H1 (cell line): ENCODE measurements at regions not wholly inside any gene's neighbourhood (a gene's known extent, or its start where the extent isn't known, plus 50 kb on each side); places are given as distances from the start of the nearest gene placed in this dataset.

Experiments
- CTCF ChIA-PET: fragments of 300-600 bp; sonication (Branson Sonifier 250); formaldehyde crosslinking; loops from one replicate; lab custom pipeline; 2021; ENCODE audit not compliant: partially characterized antibody; lab: Charles Lee
- POLR2A ChIA-PET: fragments of 300-600 bp; sonication (Branson Sonifier 250); formaldehyde crosslinking; loops from one replicate; lab custom pipeline; 2021; ENCODE audit warnings: inconsistent platforms; ENCODE audit not compliant: partially characterized antibody; lab: Charles Lee
- DNase-seq, 2 experiments: peaks; one replicate each; pipeline versions ENCODE4 v3.0.0 to v3.0.0-alpha.2; 2010 to 2022; ENCODE audit warnings: low spot score in 2 of 2, low read depth in 1 of 2, mixed read lengths in 1 of 2
- FAIRE-seq: peaks from 2 replicates; lab custom pipeline; 2011; peaks lifted over from hg19 to GRCh38; lab: Jason Lieb, UNC
- H2AFZ ChIP-seq: 2 replicates; pipeline ENCODE4 v1.8.1; 2012; ENCODE audit warnings: low read length, inconsistent platforms
- H2AK5ac ChIP-seq: 2 replicates; pipeline ENCODE4 v1.6.1; 2013; ENCODE audit warnings: low read depth, low read length
- H2BK120ac ChIP-seq: replicated peaks from 2 replicates; pipeline ENCODE3; 2013; ENCODE audit warnings: low read depth, low read length, inconsistent platforms
- H2BK12ac ChIP-seq: 2 replicates; pipeline ENCODE4 v1.6.1; 2013; ENCODE audit warnings: low read depth, low read length
- H2BK15ac ChIP-seq: 2 replicates; pipeline ENCODE4 v1.6.1; 2013; ENCODE audit warnings: low read length
- H2BK20ac ChIP-seq: 2 replicates; pipeline ENCODE4 v1.6.1; 2013; ENCODE audit warnings: low read length
- H2BK5ac ChIP-seq: 2 replicates; pipeline ENCODE4 v1.6.1; 2013; ENCODE audit warnings: low read depth, low read length
- H3K14ac ChIP-seq: 2 replicates; pipeline ENCODE4 v1.6.1; 2013; ENCODE audit warnings: inconsistent platforms; ENCODE audit not compliant: insufficient read length
- H3K18ac ChIP-seq: 2 replicates; pipeline ENCODE4 v1.6.1; 2013; ENCODE audit warnings: low read length; ENCODE audit errors: extremely low read depth
- H3K23ac ChIP-seq: 2 replicates; pipeline ENCODE4 v1.6.1; 2013; ENCODE audit warnings: inconsistent platforms; ENCODE audit not compliant: insufficient read length
- H3K23me2 ChIP-seq: 2 replicates; pipeline ENCODE4 v1.6.1; 2013; ENCODE audit warnings: low read depth, low read length
- H3K27ac ChIP-seq: 2 replicates; pipeline ENCODE4 v1.6.1; 2011; ENCODE audit warnings: low read depth, low read length, inconsistent platforms
- H3K27me3 ChIP-seq, 4 experiments: replicated peaks in 1 of 4; 1 replicate in 1 of 4; 2 replicates in 3 of 4; pipeline versions ENCODE4 v1.6.1 to v1.8.1; 2011 to 2013; ENCODE audit warnings: low read length in 3 of 4, mild to moderate bottlenecking in 3 of 4, inconsistent platforms in 2 of 4, mixed read lengths in 2 of 4, moderate library complexity in 1 of 4; ENCODE audit not compliant: control insufficient read depth in 3 of 4, insufficient read depth in 3 of 4; ENCODE audit errors: extremely low read depth in 1 of 4
- H3K36me3 ChIP-seq, 4 experiments: 2 replicates each; pipeline versions ENCODE4 v1.6.1 to v1.8.1; 2011 to 2013; ENCODE audit warnings: mild to moderate bottlenecking in 4 of 4, low read length in 3 of 4, moderate library complexity in 2 of 4, control low read depth in 1 of 4, inconsistent platforms in 1 of 4; ENCODE audit not compliant: insufficient read depth in 4 of 4, control insufficient read depth in 2 of 4
- H3K4ac ChIP-seq: replicated peaks from 2 replicates; pipeline ENCODE3; 2013; ENCODE audit warnings: low read length, low read depth, mixed read lengths, inconsistent platforms; ENCODE audit not compliant: insufficient read length
- H3K4me1 ChIP-seq, 4 experiments: replicated peaks in 1 of 4; 1 replicate in 1 of 4; 2 replicates in 3 of 4; pipeline versions ENCODE4 v1.6.1 to v1.8.1; 2011 to 2013; ENCODE audit warnings: low read length in 3 of 4, inconsistent platforms in 2 of 4, mixed read lengths in 1 of 4; ENCODE audit not compliant: insufficient read depth in 4 of 4, control insufficient read depth in 3 of 4
- H3K4me2 ChIP-seq, 2 experiments: 2 replicates each; pipeline versions ENCODE4 v1.6.1 to v1.8.1; 2011 to 2013; ENCODE audit warnings: low read depth in 2 of 2, low read length in 2 of 2, control low read depth in 1 of 2, inconsistent platforms in 1 of 2, mild to moderate bottlenecking in 1 of 2; ENCODE audit not compliant: insufficient read depth in 1 of 2
- H3K4me3 ChIP-seq, 4 experiments: fragments of 200-600, 300-600 bp in 1 of 4; sonication (generic), shearing (Covaris generic), sonication (Bioruptor Twin) in 1 of 4; 2 replicates each; pipeline versions ENCODE4 v1.5.1 to v1.8.1; 2011 to 2016; ENCODE audit warnings: low read length in 4 of 4, low read depth in 3 of 4, control low read depth in 2 of 4, inconsistent platforms in 2 of 4, mild to moderate bottlenecking in 2 of 4, mixed read lengths in 1 of 4, moderate library complexity in 1 of 4; ENCODE audit not compliant: insufficient read depth in 2 of 4; ENCODE audit errors: extremely low read depth in 1 of 4
- H3K56ac ChIP-seq: replicated peaks from 2 replicates; pipeline ENCODE3; 2013; ENCODE audit warnings: low read depth, mild to moderate bottlenecking, mixed read lengths, low read length, inconsistent platforms; ENCODE audit not compliant: insufficient read length
- H3K79me1 ChIP-seq: 2 replicates; pipeline ENCODE4 v1.6.1; 2013; ENCODE audit warnings: low read depth, low read length, control low read depth
- H3K79me2 ChIP-seq, 2 experiments: 2 replicates each; pipeline versions ENCODE4 v1.6.1 to v1.8.1; 2012 to 2013; ENCODE audit warnings: low read length in 2 of 2, mild to moderate bottlenecking in 2 of 2, inconsistent platforms in 1 of 2; ENCODE audit not compliant: insufficient read depth in 2 of 2, control insufficient read depth in 1 of 2
- H3K9ac ChIP-seq, 4 experiments: replicated peaks in 1 of 4; 1 replicate in 1 of 4; 2 replicates in 3 of 4; pipeline versions ENCODE4 v1.6.1 to v1.8.1; 2011 to 2013; ENCODE audit warnings: low read depth in 3 of 4, low read length in 3 of 4, control low read depth in 2 of 4, mild to moderate bottlenecking in 2 of 4, moderate library complexity in 2 of 4, inconsistent platforms in 1 of 4; ENCODE audit errors: extremely low read depth in 1 of 4
- H3K9me3 ChIP-seq, 2 experiments: 2 replicates each; pipeline versions ENCODE4 v1.6.1 to v1.8.1; 2012 to 2013; ENCODE audit warnings: mild to moderate bottlenecking in 2 of 2, moderate library complexity in 2 of 2, control low read depth in 1 of 2, inconsistent platforms in 1 of 2, low read depth in 1 of 2, low read length in 1 of 2, mixed read lengths in 1 of 2; ENCODE audit not compliant: insufficient read depth in 2 of 2
- H4K20me1 ChIP-seq, 2 experiments: replicated peaks in 1 of 2; 2 replicates each; pipeline versions ENCODE3 to v1.8.1; 2011 to 2013; ENCODE audit warnings: inconsistent platforms in 2 of 2, low read length in 2 of 2, mild to moderate bottlenecking in 1 of 2; ENCODE audit not compliant: insufficient read depth in 2 of 2, control insufficient read depth in 1 of 2
- H4K5ac ChIP-seq: 2 replicates; pipeline ENCODE4 v1.6.1; 2013; ENCODE audit warnings: low read length, low read depth, mixed read lengths, inconsistent platforms; ENCODE audit not compliant: insufficient read length
- H4K8ac ChIP-seq: 2 replicates; pipeline ENCODE4 v1.8.0; 2013; ENCODE audit warnings: mild to moderate bottlenecking, moderate library complexity, low read length, inconsistent platforms; ENCODE audit not compliant: insufficient read depth; ENCODE audit errors: extremely low read depth
- H4K91ac ChIP-seq: replicated peaks from 2 replicates; pipeline ENCODE3; 2013; ENCODE audit warnings: low read length, mixed read lengths, inconsistent platforms; ENCODE audit not compliant: insufficient read length
- BCL11A ChIP-seq, 2 experiments: IDR thresholded peaks; one replicate each; pipeline ENCODE4 v1.6.1; 2011; ENCODE audit warnings: low read depth in 2 of 2, low read length in 2 of 2, mild to moderate bottlenecking in 2 of 2
- JUN ChIP-seq: IDR thresholded peaks from 2 replicates; pipeline ENCODE4 v1.6.1; 2011; ENCODE audit warnings: low read depth, mild to moderate bottlenecking, improper control_type of control experiment, low read length
- POLR2AphosphoS5 ChIP-seq: IDR thresholded peaks from 2 replicates; pipeline ENCODE4 v1.6.1; 2011; ENCODE audit warnings: low read depth, low read length
- SRF ChIP-seq: IDR thresholded peaks from 2 replicates; pipeline ENCODE4 v1.6.1; 2011; ENCODE audit warnings: mild to moderate bottlenecking, low read depth, low read length, moderate library complexity
- SUZ12 ChIP-seq: fragments of 200-600 bp; sonication (generic); IDR thresholded peaks from 2 replicates; pipeline ENCODE4 v1.6.1; 2012; ENCODE audit warnings: mild to moderate bottlenecking, inconsistent platforms, low read length, moderate library complexity, mixed read lengths
- WGBS, 2 experiments: shearing (Covaris generic) in 1 of 2; methylation state at CpG; one replicate each; pipeline versions ENCODE4 v1.1.6 to v1.1.7; 2013 to 2015; ENCODE audit warnings: low lambda C conversion rate in 2 of 2, mixed read lengths in 2 of 2, inconsistent platforms in 1 of 2, low coverage in 1 of 2, missing lambda C conversion rate in 1 of 2; ENCODE audit not compliant: insufficient replicate concordance in 2 of 2, insufficient coverage in 1 of 2, insufficient read length in 1 of 2; ENCODE audit errors: extremely low coverage in 1 of 2, missing lambda C conversion rate in 1 of 2; 5-methylcytosine and 5-hydroxymethylcytosine counted together
- TF ChIP-seq, protein P1 (sequence below): IDR thresholded peaks from 2 replicates; pipeline ENCODE4 v1.6.1; 2011; ENCODE audit warnings: low read length, improper control_type of control experiment

DNA sequence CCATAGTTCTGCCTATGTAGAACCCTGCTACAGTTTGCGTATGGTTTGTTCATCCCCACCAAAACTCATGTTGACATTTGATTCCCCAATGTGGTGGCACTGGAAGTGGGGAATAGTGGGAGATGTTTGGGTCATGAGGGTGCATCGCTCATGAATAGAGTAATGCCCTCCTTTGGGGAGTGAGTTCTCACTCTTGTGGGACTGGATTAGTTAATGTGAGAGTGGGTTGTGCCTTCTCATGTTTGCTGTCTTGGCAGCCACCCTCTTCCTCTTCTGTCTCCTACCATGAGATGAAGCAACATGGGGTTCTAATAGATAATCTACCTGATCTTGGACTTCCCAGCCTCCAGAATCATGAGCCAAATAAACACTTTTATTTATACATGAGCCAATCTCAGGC is 237.2 kb upstream of the APCDD1 start:
- no peak overlapping the region for H4K8ac ChIP-seq
- no peak overlapping the region for H2BK120ac ChIP-seq
- H2AK5ac ChIP-seq: no peak overlapping the region
- H3K14ac ChIP-seq: no peak overlapping the region
- no peak overlapping the region for H3K4ac ChIP-seq
- ChIA-PET POLR2A (no interaction called here), CTCF (no interaction called here)
- H3K23me2 ChIP-seq: no peaks in the 10 kb centered on the region
- no peaks in the 10 kb centered on the region for H3K27me3 ChIP-seq
- no peak overlapping the region for H3K56ac ChIP-seq
- H4K91ac ChIP-seq: no peak overlapping the region
- H3K4me1 ChIP-seq: no peaks in the 10 kb centered on the region
- no peak for FAIRE-seq
- no peak overlapping the region for H3K4me3 ChIP-seq
- H3K79me2 ChIP-seq: no peaks in the 10 kb centered on the region
- H2BK5ac ChIP-seq: no peak overlapping the region
- H2BK15ac ChIP-seq: no peak overlapping the region
- DNase-seq: no peak
- no peak overlapping the region for H2BK12ac ChIP-seq
- no peaks in the 10 kb centered on the region for H3K36me3 ChIP-seq
- H3K27ac ChIP-seq: no peak overlapping the region
- H3K4me2 ChIP-seq: no peak overlapping the region
- H2BK20ac ChIP-seq: no peak overlapping the region
- H3K79me1 ChIP-seq: no peaks in the 10 kb centered on the region
- H3K23ac ChIP-seq: no peak overlapping the region
- no peak overlapping the region for H3K9ac ChIP-seq
- H3K9me3 ChIP-seq: peaks cover 2 to 12% of the 10 kb centered on the region in 2 experiments; a peak in 2 of 4 replicates
- H4K5ac ChIP-seq: no peak overlapping the region
- H2AFZ ChIP-seq: no peak overlapping the region
- WGBS, 2 experiments: 88% methylated on average over 2 of the region's 2 CpGs; no CpG with 5 or more reads in 1 of the 2 experiments
- no peaks in the 10 kb centered on the region for H4K20me1 ChIP-seq
- H3K18ac ChIP-seq: no peak overlapping the region
- TF ChIP-seq POLR2AphosphoS5: no peak
- TF ChIP-seq SUZ12: no peak
- TF ChIP-seq SRF: no peak
- TF ChIP-seq, protein P1, sequence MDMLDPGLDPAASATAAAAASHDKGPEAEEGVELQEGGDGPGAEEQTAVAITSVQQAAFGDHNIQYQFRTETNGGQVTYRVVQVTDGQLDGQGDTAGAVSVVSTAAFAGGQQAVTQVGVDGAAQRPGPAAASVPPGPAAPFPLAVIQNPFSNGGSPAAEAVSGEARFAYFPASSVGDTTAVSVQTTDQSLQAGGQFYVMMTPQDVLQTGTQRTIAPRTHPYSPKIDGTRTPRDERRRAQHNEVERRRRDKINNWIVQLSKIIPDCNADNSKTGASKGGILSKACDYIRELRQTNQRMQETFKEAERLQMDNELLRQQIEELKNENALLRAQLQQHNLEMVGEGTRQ: no peak
- TF ChIP-seq BCL11A (IDR thresholded peaks at IDR 0.05; ENCODE audit: low read depth in 2 of 2, low read length in 2 of 2): no peak
- no peak for TF ChIP-seq JUN
